ENCODE measurements at regions not wholly inside any gene's neighbourhood (a gene's known extent, or its start where the extent isn't known, plus 50 kb on each side); places are given as distances from the start of the nearest gene placed in this dataset.

DNA sequence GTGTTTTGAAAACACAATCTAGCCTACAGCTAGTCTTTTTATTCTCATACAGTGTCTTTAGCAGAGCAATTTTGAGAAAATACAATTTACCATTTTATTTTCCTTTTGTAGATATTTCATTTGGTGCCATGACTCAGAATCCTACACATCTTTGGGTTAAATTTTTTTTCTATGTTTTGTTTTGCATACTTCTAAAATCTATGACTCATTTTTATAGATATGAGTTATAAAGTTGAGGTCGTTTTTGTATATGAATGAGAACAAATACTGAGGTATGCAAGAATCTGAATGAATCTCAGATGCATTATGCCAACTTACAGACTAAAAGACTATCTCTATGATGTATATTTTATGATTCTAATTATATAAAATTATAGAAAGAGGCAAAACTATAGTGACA lies 206.5 kb upstream of the ANXA10 start:
- TF ChIP-seq CTCF (conservative IDR thresholded peaks at IDR 0.05 in 1 of 2, IDR thresholded peaks at IDR 0.05 in 1 of 2; ENCODE audit: extremely low read depth in 1 of 2, insufficient read depth in 1 of 2, low read depth in 1 of 2, low read length in 2 of 2) (no peak), EZH2 (IDR thresholded peaks at IDR 0.05; ENCODE audit: borderline replicate concordance, low read length) (no peak)
